Endothelial cell of umbilical vein (primary cell): ENCODE measurements at regions not wholly inside any gene's neighbourhood (a gene's known extent, or its start where the extent isn't known, plus 50 kb on each side); places are given as distances from the start of the nearest gene placed in this dataset.

Experiments used
- POLR2A ChIP-seq: IDR thresholded peaks from 2 replicates; pipeline ENCODE4 v1.6.1; 2012; ENCODE audit warnings: low read depth, mild to moderate bottlenecking, control low read depth, low read length
- TF ChIP-seq, protein P1 (sequence below), 2 donors: IDR thresholded peaks; 1 replicate in 1 of 2; 2 replicates in 1 of 2; pipeline ENCODE4 v1.5.1; 2011; ENCODE audit warnings: low read length in 2 of 2, mild to moderate bottlenecking in 2 of 2, moderate library complexity in 2 of 2, control low read depth in 1 of 2, inconsistent platforms in 1 of 2, low read depth in 1 of 2; ENCODE audit not compliant: insufficient read depth in 1 of 2; ENCODE audit errors: extremely low read depth in 1 of 2

DNA sequence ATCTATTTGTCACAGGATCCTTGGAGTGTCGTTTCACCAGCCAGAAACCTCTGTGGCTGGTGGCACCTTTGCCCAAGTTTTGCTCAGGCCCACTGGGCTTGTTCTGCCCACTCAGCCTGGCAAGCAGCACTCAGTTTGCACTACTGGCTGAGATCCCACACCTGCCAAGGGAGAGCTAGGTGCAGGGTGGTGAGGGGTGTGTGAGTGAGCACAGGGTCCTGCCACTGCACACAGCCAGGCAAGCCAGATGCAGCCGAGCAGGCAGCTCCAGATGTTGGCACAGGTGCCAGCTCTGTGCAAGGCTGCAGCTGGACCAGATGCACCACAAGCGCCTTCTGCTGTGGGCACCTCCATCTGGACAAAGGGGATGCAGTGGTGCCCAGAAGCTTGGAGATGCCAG, 281.7 kb upstream of the UBE2E3 start:
- TF ChIP-seq, protein P1, sequence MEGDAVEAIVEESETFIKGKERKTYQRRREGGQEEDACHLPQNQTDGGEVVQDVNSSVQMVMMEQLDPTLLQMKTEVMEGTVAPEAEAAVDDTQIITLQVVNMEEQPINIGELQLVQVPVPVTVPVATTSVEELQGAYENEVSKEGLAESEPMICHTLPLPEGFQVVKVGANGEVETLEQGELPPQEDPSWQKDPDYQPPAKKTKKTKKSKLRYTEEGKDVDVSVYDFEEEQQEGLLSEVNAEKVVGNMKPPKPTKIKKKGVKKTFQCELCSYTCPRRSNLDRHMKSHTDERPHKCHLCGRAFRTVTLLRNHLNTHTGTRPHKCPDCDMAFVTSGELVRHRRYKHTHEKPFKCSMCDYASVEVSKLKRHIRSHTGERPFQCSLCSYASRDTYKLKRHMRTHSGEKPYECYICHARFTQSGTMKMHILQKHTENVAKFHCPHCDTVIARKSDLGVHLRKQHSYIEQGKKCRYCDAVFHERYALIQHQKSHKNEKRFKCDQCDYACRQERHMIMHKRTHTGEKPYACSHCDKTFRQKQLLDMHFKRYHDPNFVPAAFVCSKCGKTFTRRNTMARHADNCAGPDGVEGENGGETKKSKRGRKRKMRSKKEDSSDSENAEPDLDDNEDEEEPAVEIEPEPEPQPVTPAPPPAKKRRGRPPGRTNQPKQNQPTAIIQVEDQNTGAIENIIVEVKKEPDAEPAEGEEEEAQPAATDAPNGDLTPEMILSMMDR (IDR thresholded peaks at IDR 0.05; ENCODE audit: extremely low read depth in 1 of 2, insufficient read depth in 1 of 2, low read depth in 1 of 2, low read length in 2 of 2) = no peak
- no peak for TF ChIP-seq POLR2A
